ENCODE measurements at regions not wholly inside any gene's neighbourhood (a gene's known extent, or its start where the extent isn't known, plus 50 kb on each side); places are given as distances from the start of the nearest gene placed in this dataset.

DNA sequence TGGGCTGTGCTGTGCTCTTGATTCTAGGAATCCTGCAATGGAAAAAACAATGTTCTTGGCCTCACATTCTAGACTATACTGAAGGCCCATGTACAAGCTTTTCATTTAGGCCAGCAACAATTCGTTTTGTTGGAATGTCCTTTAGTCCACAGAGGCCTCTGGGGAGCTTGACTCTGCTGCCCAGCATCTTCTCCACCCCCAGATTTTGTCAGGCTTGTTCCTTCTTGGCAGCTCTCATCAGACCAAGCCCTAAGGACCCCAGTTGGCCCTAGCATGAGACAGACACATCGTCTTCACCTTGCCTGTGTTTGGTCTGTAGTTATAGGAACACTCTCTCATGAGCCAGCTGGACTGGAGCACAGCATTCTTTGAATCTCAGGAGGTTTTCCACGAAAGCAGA, 300.1 kb downstream of the VRK1 start:
- no peak overlapping the region for H3K4me3 ChIP-seq (replicated peaks; ENCODE audit: low read depth, low read length)
- H3K36me3 ChIP-seq (ENCODE audit: control insufficient read depth, insufficient read depth, low read length) = no peaks in the 10 kb centered on the region
- H3K27me3 ChIP-seq (replicated peaks; ENCODE audit: control insufficient read depth, insufficient read depth, low read length) = no peaks in the 10 kb centered on the region
- TF ChIP-seq, protein P1, sequence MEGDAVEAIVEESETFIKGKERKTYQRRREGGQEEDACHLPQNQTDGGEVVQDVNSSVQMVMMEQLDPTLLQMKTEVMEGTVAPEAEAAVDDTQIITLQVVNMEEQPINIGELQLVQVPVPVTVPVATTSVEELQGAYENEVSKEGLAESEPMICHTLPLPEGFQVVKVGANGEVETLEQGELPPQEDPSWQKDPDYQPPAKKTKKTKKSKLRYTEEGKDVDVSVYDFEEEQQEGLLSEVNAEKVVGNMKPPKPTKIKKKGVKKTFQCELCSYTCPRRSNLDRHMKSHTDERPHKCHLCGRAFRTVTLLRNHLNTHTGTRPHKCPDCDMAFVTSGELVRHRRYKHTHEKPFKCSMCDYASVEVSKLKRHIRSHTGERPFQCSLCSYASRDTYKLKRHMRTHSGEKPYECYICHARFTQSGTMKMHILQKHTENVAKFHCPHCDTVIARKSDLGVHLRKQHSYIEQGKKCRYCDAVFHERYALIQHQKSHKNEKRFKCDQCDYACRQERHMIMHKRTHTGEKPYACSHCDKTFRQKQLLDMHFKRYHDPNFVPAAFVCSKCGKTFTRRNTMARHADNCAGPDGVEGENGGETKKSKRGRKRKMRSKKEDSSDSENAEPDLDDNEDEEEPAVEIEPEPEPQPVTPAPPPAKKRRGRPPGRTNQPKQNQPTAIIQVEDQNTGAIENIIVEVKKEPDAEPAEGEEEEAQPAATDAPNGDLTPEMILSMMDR (IDR thresholded peaks at IDR 0.05; ENCODE audit: insufficient read depth, low read length, poor library complexity, severe bottlenecking) = no peak
- DNase-seq (ENCODE audit: extremely low read depth, insufficient read length) = no peak

DNA sequence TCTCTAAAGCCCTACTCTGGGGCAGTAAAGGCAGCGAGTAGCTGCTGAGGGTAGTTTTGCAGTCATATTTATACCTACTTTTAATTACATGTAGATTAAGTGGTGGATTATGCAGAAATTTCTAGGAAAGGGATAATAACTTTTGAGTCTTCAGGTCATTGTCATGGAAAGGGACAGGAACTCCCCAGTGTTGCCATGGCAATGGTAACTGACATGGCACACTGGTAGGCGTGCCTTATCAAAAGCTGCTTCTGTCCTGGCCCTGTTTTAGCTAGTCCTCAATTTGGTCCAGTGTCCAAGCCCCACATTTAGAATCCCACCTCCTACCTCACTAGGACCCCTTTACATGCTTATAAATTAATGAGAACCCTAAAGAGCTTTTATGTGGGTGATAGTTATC, 303.1 kb downstream of the VRK1 start:
- no peaks in the 10 kb centered on the region for H3K27me3 ChIP-seq (replicated peaks; ENCODE audit: control insufficient read depth, insufficient read depth, low read length)
- DNase-seq (ENCODE audit: extremely low read depth, insufficient read length) = no peak
- no peak overlapping the region for H3K4me3 ChIP-seq (replicated peaks; ENCODE audit: low read depth, low read length)
- TF ChIP-seq, protein P1 (IDR thresholded peaks at IDR 0.05; ENCODE audit: insufficient read depth, low read length, poor library complexity, severe bottlenecking) = no peak
- H3K36me3 ChIP-seq (ENCODE audit: control insufficient read depth, insufficient read depth, low read length) = no peaks in the 10 kb centered on the region

DNA sequence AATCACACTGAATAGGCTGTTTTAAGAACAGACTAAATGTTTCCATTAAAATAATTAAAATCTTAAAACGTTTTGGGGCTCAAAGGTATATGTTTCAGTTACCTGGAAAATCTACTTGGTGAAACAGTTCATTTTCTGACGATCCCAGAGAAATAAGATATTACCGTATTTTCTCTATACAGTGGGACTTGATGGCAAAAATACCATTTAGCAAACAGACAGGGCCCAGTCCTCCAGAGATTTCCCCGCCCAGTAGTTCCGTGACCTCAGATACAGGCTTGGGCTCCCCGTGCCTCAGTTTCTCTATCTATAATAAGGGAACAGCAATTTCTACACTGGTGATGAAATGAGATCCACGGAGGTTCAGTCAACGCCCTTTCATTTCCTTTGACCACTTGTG, 304.4 kb downstream of the VRK1 start:
- H3K27me3 ChIP-seq (replicated peaks; ENCODE audit: control insufficient read depth, insufficient read depth, low read length) = no peaks in the 10 kb centered on the region
- H3K36me3 ChIP-seq (ENCODE audit: control insufficient read depth, insufficient read depth, low read length) = no peaks in the 10 kb centered on the region
- DNase-seq (ENCODE audit: extremely low read depth, insufficient read length) = no peak
- no peak overlapping the region for H3K4me3 ChIP-seq (replicated peaks; ENCODE audit: low read depth, low read length)
- TF ChIP-seq, protein P1 (IDR thresholded peaks at IDR 0.05; ENCODE audit: insufficient read depth, low read length, poor library complexity, severe bottlenecking) = no peak

DNA sequence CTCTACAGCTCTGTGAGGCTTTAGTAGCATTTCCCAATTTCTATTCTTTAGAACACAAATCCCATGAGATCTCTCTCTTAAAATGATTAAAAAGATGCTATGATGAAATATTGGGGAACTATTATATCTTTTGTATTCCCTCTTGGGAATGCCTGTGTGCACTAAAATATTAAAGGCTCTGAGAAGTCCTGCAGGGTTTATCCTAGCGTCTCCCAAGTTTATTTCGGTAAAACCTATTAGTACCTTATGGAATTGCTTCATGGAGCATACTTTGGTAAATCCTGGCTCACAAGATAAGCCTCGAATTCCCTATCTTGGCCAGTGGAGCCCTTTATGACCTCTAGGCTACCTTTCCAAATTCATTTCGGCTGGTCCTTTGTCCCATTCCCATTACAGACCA, 306.8 kb downstream of the VRK1 start:
- TF ChIP-seq, protein P1 (IDR thresholded peaks at IDR 0.05; ENCODE audit: insufficient read depth, low read length, poor library complexity, severe bottlenecking) = no peak
- Histone ChIP-seq H3K4me3 (replicated peaks; ENCODE audit: low read depth, low read length) (no peak overlapping the region), H3K27me3 (replicated peaks; ENCODE audit: control insufficient read depth, insufficient read depth, low read length) (no peaks in the 10 kb centered on the region), H3K36me3 (ENCODE audit: control insufficient read depth, insufficient read depth, low read length) (no peaks in the 10 kb centered on the region)
- DNase-seq (ENCODE audit: extremely low read depth, insufficient read length) = no peak

DNA sequence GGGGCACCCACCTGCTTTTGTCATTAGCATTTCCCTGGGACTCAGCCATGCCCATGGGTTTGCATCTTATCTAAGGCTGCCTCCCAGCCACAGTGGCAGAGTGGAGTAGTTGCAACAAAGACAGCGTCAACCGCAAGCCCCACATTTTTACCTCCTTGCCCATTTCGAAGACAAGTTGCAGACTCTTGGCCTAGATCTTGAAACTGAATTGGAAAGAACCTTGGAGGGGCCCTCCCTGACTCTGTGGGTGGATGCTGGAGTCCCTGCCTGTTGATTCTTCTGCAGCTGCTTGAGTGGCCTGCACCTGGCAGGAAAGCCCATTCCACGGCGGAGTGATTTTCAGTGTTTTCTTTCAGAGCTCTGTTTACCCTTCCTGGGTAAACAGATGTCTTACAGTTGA, 309.0 kb downstream of the VRK1 start:
- TF ChIP-seq, protein P1 (IDR thresholded peaks at IDR 0.05; ENCODE audit: insufficient read depth, low read length, poor library complexity, severe bottlenecking) = no peak
- H3K4me3 ChIP-seq (replicated peaks; ENCODE audit: low read depth, low read length) = no peak overlapping the region
- DNase-seq (ENCODE audit: extremely low read depth, insufficient read length) = no peak
- no peaks in the 10 kb centered on the region for H3K27me3 ChIP-seq (replicated peaks; ENCODE audit: control insufficient read depth, insufficient read depth, low read length)
- no peaks in the 10 kb centered on the region for H3K36me3 ChIP-seq (ENCODE audit: control insufficient read depth, insufficient read depth, low read length)

DNA sequence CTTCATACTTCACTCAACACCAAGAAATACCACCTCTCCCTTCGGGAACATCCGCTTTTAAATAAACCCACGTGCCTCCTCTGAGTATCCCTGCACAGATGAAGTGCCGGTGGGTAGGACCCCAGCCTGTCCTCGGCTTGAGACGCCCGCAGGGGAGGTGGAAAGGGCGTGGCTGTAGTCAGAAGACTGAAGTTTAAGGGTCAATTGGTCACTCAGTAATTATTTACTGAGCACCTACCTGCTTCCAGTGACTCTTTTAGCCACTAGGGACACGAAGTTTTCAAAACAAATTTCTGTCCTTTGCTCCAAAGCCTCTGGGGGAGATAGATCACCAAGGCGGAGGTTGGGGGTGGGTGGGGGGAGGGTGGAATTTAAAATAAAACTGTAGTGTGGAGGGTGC, 309.4 kb downstream of the VRK1 start:
- H3K4me3 ChIP-seq (replicated peaks; ENCODE audit: low read depth, low read length) = no peak overlapping the region
- no peaks in the 10 kb centered on the region for H3K36me3 ChIP-seq (ENCODE audit: control insufficient read depth, insufficient read depth, low read length)
- TF ChIP-seq, protein P1 (IDR thresholded peaks at IDR 0.05; ENCODE audit: insufficient read depth, low read length, poor library complexity, severe bottlenecking) = no peak
- DNase-seq (ENCODE audit: extremely low read depth, insufficient read length) = no peak
- H3K27me3 ChIP-seq (replicated peaks; ENCODE audit: control insufficient read depth, insufficient read depth, low read length) = no peaks in the 10 kb centered on the region

Data from GM06990 (cell line).